Kidney epithelial cell (primary cell): ENCODE measurements at regions not wholly inside any gene's neighbourhood (a gene's known extent, or its start where the extent isn't known, plus 50 kb on each side); places are given as distances from the start of the nearest gene placed in this dataset.

Source experiments
- DNase-seq: peaks from one replicate; pipeline ENCODE4 v3.0.0-alpha.2; 2010; ENCODE audit warnings: low read depth
- H3K27me3 ChIP-seq: 2 replicates; pipeline ENCODE4 v1.6.0; 2011; ENCODE audit warnings: low read length; ENCODE audit not compliant: control insufficient read depth, insufficient read depth
- H3K36me3 ChIP-seq: 2 replicates; pipeline ENCODE4 v1.5.1; 2011; ENCODE audit warnings: low read length; ENCODE audit not compliant: control insufficient read depth, insufficient read depth
- H3K4me3 ChIP-seq: 2 replicates; pipeline ENCODE4 v1.5.1; 2011; ENCODE audit warnings: low read depth, mild to moderate bottlenecking, control low read depth, low read length
- TF ChIP-seq, protein P1 (sequence below): IDR thresholded peaks from 2 replicates; pipeline ENCODE4 v1.5.1; 2011; ENCODE audit warnings: mild to moderate bottlenecking, moderate library complexity, low read length, control low read depth, inconsistent platforms; ENCODE audit not compliant: insufficient read depth, poor library complexity, severe bottlenecking

DNA sequence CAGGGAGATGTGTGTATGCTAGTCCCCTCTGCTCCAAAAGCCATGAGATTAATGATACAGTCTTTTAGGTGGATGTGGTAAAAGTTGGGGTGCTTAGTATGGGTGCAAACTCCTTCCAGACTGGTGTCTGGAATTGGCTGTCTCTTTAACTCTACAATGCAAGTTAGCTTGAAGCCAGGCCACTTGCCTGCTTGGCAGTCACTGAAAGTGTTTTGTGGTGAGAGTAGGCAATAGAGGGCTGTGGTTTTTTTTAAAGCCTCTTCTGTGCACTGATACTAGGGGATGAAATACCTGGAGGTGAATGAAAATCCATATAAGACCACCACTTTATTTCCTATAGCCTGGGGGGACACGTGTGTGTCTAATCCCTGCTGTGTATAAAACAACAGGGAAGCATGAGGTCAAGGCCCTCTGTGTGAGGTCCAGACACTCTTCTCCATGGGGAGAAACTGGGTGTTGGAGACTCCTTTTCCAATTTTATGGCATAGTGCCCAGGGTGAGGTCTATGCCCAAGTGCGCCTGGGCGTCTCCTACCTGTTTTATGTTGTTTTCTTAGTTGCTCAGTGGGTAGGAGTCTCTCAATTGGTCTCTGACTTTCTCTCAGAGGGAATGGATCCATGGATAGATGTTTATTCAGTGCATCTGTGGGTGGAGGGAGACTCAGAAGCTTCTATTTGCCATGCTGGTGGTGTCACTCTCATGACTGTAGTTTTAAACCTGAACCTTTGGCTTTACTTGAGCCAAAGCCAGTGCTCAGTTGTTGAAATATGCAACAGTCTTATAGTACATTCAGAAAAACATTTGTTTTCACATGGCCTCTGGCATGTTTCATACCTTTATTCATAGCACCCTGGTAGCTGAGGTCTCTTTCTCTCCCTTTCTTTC is 327.8 kb upstream of the ATP11B start:
- Histone ChIP-seq H3K27me3 (no peaks in the 10 kb centered on the region), H3K36me3 (no peaks in the 10 kb centered on the region), H3K4me3 (no peak overlapping the region)
- no peak for DNase-seq
- TF ChIP-seq, protein P1, sequence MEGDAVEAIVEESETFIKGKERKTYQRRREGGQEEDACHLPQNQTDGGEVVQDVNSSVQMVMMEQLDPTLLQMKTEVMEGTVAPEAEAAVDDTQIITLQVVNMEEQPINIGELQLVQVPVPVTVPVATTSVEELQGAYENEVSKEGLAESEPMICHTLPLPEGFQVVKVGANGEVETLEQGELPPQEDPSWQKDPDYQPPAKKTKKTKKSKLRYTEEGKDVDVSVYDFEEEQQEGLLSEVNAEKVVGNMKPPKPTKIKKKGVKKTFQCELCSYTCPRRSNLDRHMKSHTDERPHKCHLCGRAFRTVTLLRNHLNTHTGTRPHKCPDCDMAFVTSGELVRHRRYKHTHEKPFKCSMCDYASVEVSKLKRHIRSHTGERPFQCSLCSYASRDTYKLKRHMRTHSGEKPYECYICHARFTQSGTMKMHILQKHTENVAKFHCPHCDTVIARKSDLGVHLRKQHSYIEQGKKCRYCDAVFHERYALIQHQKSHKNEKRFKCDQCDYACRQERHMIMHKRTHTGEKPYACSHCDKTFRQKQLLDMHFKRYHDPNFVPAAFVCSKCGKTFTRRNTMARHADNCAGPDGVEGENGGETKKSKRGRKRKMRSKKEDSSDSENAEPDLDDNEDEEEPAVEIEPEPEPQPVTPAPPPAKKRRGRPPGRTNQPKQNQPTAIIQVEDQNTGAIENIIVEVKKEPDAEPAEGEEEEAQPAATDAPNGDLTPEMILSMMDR, result no peak

DNA sequence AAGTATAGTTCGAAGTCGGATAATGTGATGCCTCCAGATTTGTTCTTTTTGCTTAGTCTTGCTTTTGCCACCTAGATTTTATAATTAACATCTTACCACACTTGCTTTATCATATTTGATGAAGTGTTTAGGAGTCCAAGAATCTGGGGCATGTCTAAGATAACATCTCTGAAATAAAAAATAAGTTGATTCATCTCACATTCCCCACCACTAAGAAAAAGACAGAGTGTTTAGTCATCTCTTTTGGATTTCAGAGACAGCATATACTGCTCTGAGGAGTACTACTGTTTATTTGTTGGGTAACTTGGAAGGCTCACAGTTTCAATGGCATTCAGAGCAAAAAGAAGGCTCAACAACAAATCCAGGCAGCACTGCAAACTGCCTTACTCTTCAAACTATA is 324.2 kb upstream of the ATP11B start:
- Histone ChIP-seq H3K4me3 (no peak overlapping the region), H3K27me3 (no peaks in the 10 kb centered on the region), H3K36me3 (no peaks in the 10 kb centered on the region)
- no peak for DNase-seq
- TF ChIP-seq, protein P1, result no peak

DNA sequence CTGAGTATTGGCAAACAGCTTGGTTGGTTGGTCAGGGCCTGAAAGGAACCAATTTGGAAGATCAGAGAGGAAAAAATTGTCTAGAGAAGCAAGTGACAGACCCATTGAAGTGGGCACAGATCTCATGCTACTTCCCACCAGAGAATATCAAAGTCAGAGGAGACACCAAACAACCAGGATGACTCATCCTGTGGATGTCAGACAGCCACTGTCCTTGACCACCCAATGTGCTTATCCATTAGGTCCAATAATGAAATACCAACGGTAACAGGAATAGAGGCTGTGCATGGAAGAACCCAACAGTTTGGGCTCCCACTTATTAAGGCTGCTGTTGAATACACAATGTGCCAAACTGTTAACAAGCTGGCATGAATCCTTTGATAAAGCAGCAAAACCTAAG is 323.1 kb upstream of the ATP11B start:
- no peak overlapping the region for H3K4me3 ChIP-seq
- TF ChIP-seq, protein P1, result no peak
- no peak for DNase-seq
- H3K27me3 ChIP-seq, result no peaks in the 10 kb centered on the region
- H3K36me3 ChIP-seq, result no peaks in the 10 kb centered on the region

DNA sequence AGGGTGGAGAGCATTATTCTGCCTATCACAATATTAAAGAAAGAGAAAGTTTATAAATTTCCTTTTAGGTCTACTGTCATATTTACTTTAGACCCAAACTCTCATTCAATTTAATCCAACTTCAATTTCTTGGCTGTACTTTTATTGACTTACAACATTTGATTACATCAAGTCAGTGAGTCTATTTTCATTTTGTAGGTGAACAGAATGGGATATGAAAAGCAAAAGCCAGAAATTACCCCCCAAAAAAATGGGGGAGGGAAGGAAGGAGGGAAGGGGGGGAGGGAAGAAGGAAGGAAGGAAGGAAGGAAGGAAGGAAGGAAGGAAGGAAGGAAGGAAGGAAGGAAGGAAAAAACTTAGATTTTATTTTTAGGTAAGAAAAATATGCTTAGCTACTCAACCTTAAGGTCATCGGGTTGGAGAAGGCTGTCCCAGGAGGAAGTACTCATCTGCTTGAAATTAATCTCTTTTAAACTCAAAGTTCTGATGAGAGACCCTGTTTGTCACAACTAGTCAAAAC is 320.1 kb upstream of the ATP11B start:
- DNase-seq, result no peak
- no peaks in the 10 kb centered on the region for H3K36me3 ChIP-seq
- H3K27me3 ChIP-seq, result no peaks in the 10 kb centered on the region
- H3K4me3 ChIP-seq, result no peak overlapping the region
- TF ChIP-seq, protein P1, result no peak

DNA sequence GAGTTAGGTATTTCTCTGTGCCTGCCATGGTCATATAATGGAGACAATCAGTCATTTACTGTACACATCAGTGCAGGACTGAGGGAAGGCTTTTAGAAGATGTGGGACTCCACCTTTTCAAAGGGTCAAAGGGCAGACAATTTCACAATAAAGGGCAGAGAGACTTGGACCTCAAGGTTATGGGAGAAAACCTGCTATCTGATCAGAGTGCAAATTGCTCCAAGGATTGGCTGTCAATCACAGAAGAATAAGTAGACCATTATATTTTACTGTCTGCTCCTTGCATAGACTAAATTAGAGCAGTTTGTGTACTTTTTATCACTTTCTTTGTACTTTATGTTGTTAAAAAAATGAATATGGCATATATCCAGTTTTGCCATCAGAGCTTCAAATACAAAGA is 314.9 kb upstream of the ATP11B start:
- no peak for DNase-seq
- Histone ChIP-seq H3K36me3 (no peaks in the 10 kb centered on the region), H3K4me3 (no peak overlapping the region), H3K27me3 (no peaks in the 10 kb centered on the region)
- TF ChIP-seq, protein P1, result no peak
